ENCODE measurements at regions not wholly inside any gene's neighbourhood (a gene's known extent, or its start where the extent isn't known, plus 50 kb on each side); places are given as distances from the start of the nearest gene placed in this dataset.

- TF ChIP-seq MAX (IDR thresholded peaks at IDR 0.05) (no peak), TAF1 (IDR thresholded peaks at IDR 0.05; ENCODE audit: low read depth) (no peak), YY1 (IDR thresholded peaks at IDR 0.05; ENCODE audit: low read depth) (no peak), TCF12 (IDR thresholded peaks at IDR 0.05; ENCODE audit: low read depth) (no peak), REST (IDR thresholded peaks at IDR 0.05; ENCODE audit: low read depth) (no peak), CREB1 (IDR thresholded peaks at IDR 0.05; ENCODE audit: low read depth) (no peak), RAD21 (IDR thresholded peaks at IDR 0.05; ENCODE audit: low read depth) (no peak), EP300 (IDR thresholded peaks at IDR 0.05; ENCODE audit: borderline replicate concordance) (no peak), TEAD4 (IDR thresholded peaks at IDR 0.05) (no peak), USF1 (IDR thresholded peaks at IDR 0.05) (no peak), CEBPB (IDR thresholded peaks at IDR 0.05) (no peak), EGR1 (IDR thresholded peaks at IDR 0.05) (no peak), NFIC (IDR thresholded peaks at IDR 0.05) (no peak), ZBTB7A (IDR thresholded peaks at IDR 0.05; ENCODE audit: low read depth) (no peak), FOXM1 (IDR thresholded peaks at IDR 0.05; ENCODE audit: borderline replicate concordance, low read depth) (no peak)
Measured at GRCh38 chr1:5494518-5494917, 497.7 kb downstream of the NPHP4 start.

- TF ChIP-seq FOXM1 (IDR thresholded peaks at IDR 0.05; ENCODE audit: borderline replicate concordance, low read depth) = no peak
- TF ChIP-seq CREB1 (IDR thresholded peaks at IDR 0.05; ENCODE audit: low read depth) = no peak
- no peak for TF ChIP-seq RAD21 (IDR thresholded peaks at IDR 0.05; ENCODE audit: low read depth)
- TF ChIP-seq YY1 (IDR thresholded peaks at IDR 0.05; ENCODE audit: low read depth) = no peak
- TF ChIP-seq TAF1 (IDR thresholded peaks at IDR 0.05; ENCODE audit: low read depth) = no peak
- TF ChIP-seq TCF12 (IDR thresholded peaks at IDR 0.05; ENCODE audit: low read depth) = no peak
- no peak for TF ChIP-seq MAX (IDR thresholded peaks at IDR 0.05)
Measured at GRCh38 chr1:5493851-5494311, 498.3 kb downstream of the NPHP4 start.

- TF ChIP-seq CREB1 (IDR thresholded peaks at IDR 0.05; ENCODE audit: low read depth) (no peak), REST (IDR thresholded peaks at IDR 0.05; ENCODE audit: low read depth) (no peak), ZBTB7A (IDR thresholded peaks at IDR 0.05; ENCODE audit: low read depth) (no peak), EP300 (IDR thresholded peaks at IDR 0.05; ENCODE audit: borderline replicate concordance) (no peak), YY1 (IDR thresholded peaks at IDR 0.05; ENCODE audit: low read depth) (no peak)
Measured at GRCh38 chr1:5493275-5493674, 498.9 kb downstream of the NPHP4 start.

- no peak for TF ChIP-seq TEAD4 (IDR thresholded peaks at IDR 0.05)
Measured at GRCh38 chr1:5492846-5493245, 499.4 kb downstream of the NPHP4 start.

GRCh38 chr1:5491207-5491904 lies 500.9 kb downstream of the NPHP4 start:
- TF ChIP-seq EGR1 (IDR thresholded peaks at IDR 0.05) (no peak), TAF1 (IDR thresholded peaks at IDR 0.05; ENCODE audit: low read depth) (no peak), ZBTB7A (IDR thresholded peaks at IDR 0.05; ENCODE audit: low read depth) (no peak), RAD21 (IDR thresholded peaks at IDR 0.05; ENCODE audit: low read depth) (no peak), TEAD4 (IDR thresholded peaks at IDR 0.05) (no peak), CREB1 (IDR thresholded peaks at IDR 0.05; ENCODE audit: low read depth) (no peak), REST (IDR thresholded peaks at IDR 0.05; ENCODE audit: low read depth) (no peak), USF1 (IDR thresholded peaks at IDR 0.05) (no peak), CEBPB (IDR thresholded peaks at IDR 0.05) (no peak), NFIC (IDR thresholded peaks at IDR 0.05) (no peak), TCF12 (IDR thresholded peaks at IDR 0.05; ENCODE audit: low read depth) (no peak)

All from Ishikawa (cell line).